Neuronal stem cell (in vitro differentiated cells): ENCODE measurements at regions not wholly inside any gene's neighbourhood (a gene's known extent, or its start where the extent isn't known, plus 50 kb on each side); places are given as distances from the start of the nearest gene placed in this dataset.

ENCODE experiments used
- DNase-seq: peaks from one replicate; pipeline ENCODE4 v3.0.0-alpha.2; 2013; ENCODE audit warnings: low spot score
- H2AFZ ChIP-seq: one replicate; pipeline ENCODE4 v1.6.1; 2013; ENCODE audit warnings: mild to moderate bottlenecking, low read length, inconsistent platforms
- H2AK5ac ChIP-seq: 2 replicates; pipeline ENCODE4 v1.6.1; 2013; ENCODE audit warnings: low read depth, mild to moderate bottlenecking, inconsistent platforms, low read length, moderate library complexity, mixed read lengths
- H2BK120ac ChIP-seq: 2 replicates; pipeline ENCODE4 v1.6.1; 2013; ENCODE audit warnings: low read depth, mild to moderate bottlenecking, inconsistent platforms, low read length, moderate library complexity, mixed read lengths
- H2BK12ac ChIP-seq: one replicate; pipeline ENCODE4 v1.6.1; 2013; ENCODE audit warnings: low read length, inconsistent platforms
- H2BK15ac ChIP-seq: 2 replicates; pipeline ENCODE4 v1.6.1; 2013; ENCODE audit warnings: mild to moderate bottlenecking, low read length, inconsistent platforms, mixed read lengths
- H2BK5ac ChIP-seq: one replicate; pipeline ENCODE4 v1.6.1; 2013; ENCODE audit warnings: inconsistent platforms, mild to moderate bottlenecking, low read length, moderate library complexity
- H3K14ac ChIP-seq: one replicate; pipeline ENCODE4 v1.6.1; 2013; ENCODE audit warnings: low read length, inconsistent platforms
- H3K18ac ChIP-seq: 2 replicates; pipeline ENCODE4 v1.6.1; 2013; ENCODE audit warnings: low read length, inconsistent platforms
- H3K23ac ChIP-seq: 2 replicates; pipeline ENCODE4 v1.6.1; 2013; ENCODE audit warnings: low read depth, mild to moderate bottlenecking, mixed read lengths, low read length, inconsistent platforms; ENCODE audit not compliant: poor library complexity
- H3K27ac ChIP-seq: replicated peaks from 3 replicates; pipeline ENCODE4 v1.5.1; 2013; ENCODE audit warnings: low read length, inconsistent platforms
- H3K27me3 ChIP-seq, 3 experiments: 2 replicates each; pipeline ENCODE4 v1.6.1; 2013; ENCODE audit warnings: low read length in 3 of 3, mild to moderate bottlenecking in 2 of 3, inconsistent platforms in 1 of 3, low read depth in 1 of 3, mixed read lengths in 1 of 3, moderate library complexity in 1 of 3; ENCODE audit not compliant: control insufficient read depth in 3 of 3, insufficient read depth in 3 of 3
- H3K36me3 ChIP-seq, 2 donors: replicated peaks in 1 of 2; 2 replicates each; pipeline ENCODE4 v1.6.1; 2013; ENCODE audit warnings: low read length in 2 of 2; ENCODE audit not compliant: control insufficient read depth in 2 of 2, insufficient read depth in 2 of 2
- H3K4ac ChIP-seq: 2 replicates; pipeline ENCODE4 v1.6.1; 2013; ENCODE audit warnings: inconsistent platforms, mild to moderate bottlenecking, low read length, moderate library complexity
- H3K4me1 ChIP-seq, 2 donors: 1 replicate in 1 of 2; 2 replicates in 1 of 2; pipeline ENCODE4 v1.6.1; 2013; ENCODE audit warnings: low read length in 2 of 2, low read depth in 1 of 2; ENCODE audit not compliant: control insufficient read depth in 2 of 2, insufficient read depth in 1 of 2
- H3K4me2 ChIP-seq: one replicate; pipeline ENCODE4 v1.6.1; 2013; ENCODE audit warnings: mild to moderate bottlenecking, low read length, inconsistent platforms; ENCODE audit not compliant: insufficient read depth, poor library complexity, severe bottlenecking
- H3K4me3 ChIP-seq, 2 donors: 2 replicates each; pipeline ENCODE4 v1.5.1; 2013; ENCODE audit warnings: low read length in 2 of 2, mild to moderate bottlenecking in 2 of 2, inconsistent platforms in 1 of 2, moderate library complexity in 1 of 2
- H3K79me1 ChIP-seq: one replicate; pipeline ENCODE4 v1.6.1; 2013; ENCODE audit warnings: low read depth, mild to moderate bottlenecking, inconsistent platforms, low read length, moderate library complexity
- H3K9ac ChIP-seq: one replicate; pipeline ENCODE4 v1.6.1; 2013; ENCODE audit warnings: mild to moderate bottlenecking, low read depth, low read length, inconsistent platforms; ENCODE audit not compliant: poor library complexity
- H3K9me3 ChIP-seq, 2 donors: replicated peaks in 1 of 2; 2 replicates each; pipeline versions ENCODE3 to v1.6.1; 2013; ENCODE audit warnings: low read length in 2 of 2, mild to moderate bottlenecking in 2 of 2, inconsistent platforms in 1 of 2, low read depth in 1 of 2, mixed read lengths in 1 of 2, moderate library complexity in 1 of 2; ENCODE audit not compliant: control insufficient read depth in 2 of 2, insufficient read depth in 1 of 2
- H4K8ac ChIP-seq: one replicate; pipeline ENCODE4 v1.6.1; 2013; ENCODE audit warnings: low read depth, mild to moderate bottlenecking, inconsistent platforms, low read length, moderate library complexity
- H4K91ac ChIP-seq: one replicate; pipeline ENCODE4 v1.6.1; 2013; ENCODE audit warnings: low read length, low read depth, mild to moderate bottlenecking, inconsistent platforms; ENCODE audit not compliant: poor library complexity
- WGBS, 2 donors: extraction: QIAGEN DNeasy Blood & Tissue Kit; methylation state at CpG; one replicate each; pipeline ENCODE4 v1.1.7; 2013; ENCODE audit warnings: missing lambda C conversion rate in 2 of 2, mixed read lengths in 1 of 2; ENCODE audit not compliant: insufficient read length in 2 of 2, insufficient replicate concordance in 1 of 2; ENCODE audit errors: extremely low coverage in 2 of 2; 5-methylcytosine and 5-hydroxymethylcytosine counted together

- Histone ChIP-seq H2BK15ac (no peak overlapping the region), H4K91ac (no peak overlapping the region), H3K9ac (no peak overlapping the region), H2BK12ac (no peak overlapping the region), H2BK120ac (no peak overlapping the region), H3K36me3 (no peaks in the 10 kb centered on the region), H3K23ac (no peak overlapping the region), H3K18ac (no peak overlapping the region), H3K4me3 (no peak overlapping the region), H3K27me3 (no peaks in the 10 kb centered on the region), H2AFZ (no peak overlapping the region), H2AK5ac (no peak overlapping the region), H3K4ac (no peak overlapping the region), H3K4me1 (peaks cover 0 to 3% of the 10 kb centered on the region in 2 donors), H3K14ac (no peak overlapping the region), H3K9me3 (peaks cover 0 to 2% of the 10 kb centered on the region in 2 donors), H3K4me2 (no peak overlapping the region), H2BK5ac (no peak overlapping the region), H4K8ac (no peak overlapping the region), H3K79me1 (no peaks in the 10 kb centered on the region), H3K27ac (no peak overlapping the region)
- no CpG with 5 or more reads among the region's 2 CpGs for WGBS, 2 donors
- no peak for DNase-seq
Measured at GRCh38 chr4:100061835-100062234, 111.8 kb upstream of the H2AZ1 start.

DNA sequence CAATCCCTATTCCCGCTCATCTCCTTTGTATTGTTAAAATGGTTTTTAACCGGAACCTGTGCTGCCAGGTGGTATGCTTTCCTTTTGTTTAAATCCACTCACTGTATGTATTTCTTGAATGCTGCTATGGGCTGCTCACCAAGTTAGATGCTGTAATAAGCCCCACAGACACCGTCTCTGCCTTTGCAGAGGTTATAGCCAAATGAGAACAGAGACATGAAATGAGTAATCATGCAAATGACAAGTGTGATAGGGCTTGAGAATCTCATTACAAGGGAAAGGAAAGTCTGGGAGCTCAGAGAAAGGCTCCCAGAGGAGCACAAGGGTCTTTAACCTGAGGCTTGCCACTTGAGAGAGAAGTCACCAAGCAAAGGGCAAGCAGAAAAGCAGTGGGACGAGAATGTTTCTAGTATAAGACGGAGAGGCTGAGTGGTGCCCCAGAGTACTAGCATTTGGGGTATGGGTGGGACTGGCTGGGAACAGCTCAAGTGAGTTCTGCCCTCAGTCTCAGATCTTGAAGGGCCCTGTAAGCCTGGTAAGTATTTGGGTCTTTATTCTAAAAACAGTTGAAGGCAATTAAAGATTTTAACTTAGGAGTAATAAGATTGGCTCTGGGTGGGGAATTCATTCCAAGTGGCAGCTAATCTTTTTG lies 110.8 kb upstream of the H2AZ1 start:
- Histone ChIP-seq H2AFZ (no peak overlapping the region), H4K91ac (no peak overlapping the region), H3K18ac (no peak overlapping the region), H3K27me3 (no peaks in the 10 kb centered on the region), H2BK5ac (no peak overlapping the region), H3K36me3 (no peaks in the 10 kb centered on the region), H3K79me1 (no peaks in the 10 kb centered on the region), H3K4me2 (no peak overlapping the region), H3K14ac (no peak overlapping the region), H3K4ac (no peak overlapping the region), H3K4me3 (no peak overlapping the region), H2AK5ac (no peak overlapping the region), H2BK12ac (no peak overlapping the region), H3K4me1 (peaks cover 0 to 3% of the 10 kb centered on the region in 2 donors), H2BK120ac (no peak overlapping the region), H3K9ac (no peak overlapping the region), H3K23ac (no peak overlapping the region), H2BK15ac (no peak overlapping the region), H3K9me3 (no peaks in the 10 kb centered on the region), H4K8ac (no peak overlapping the region), H3K27ac (no peak overlapping the region)
- WGBS, 2 donors = no CpG with 5 or more reads among the region's 5 CpGs
- no peak for DNase-seq

- Histone ChIP-seq H3K27me3 (no peaks in the 10 kb centered on the region), H3K4me3 (no peak overlapping the region), H3K9me3 (no peaks in the 10 kb centered on the region), H3K27ac (no peak overlapping the region), H3K14ac (no peak overlapping the region), H3K4me1 (peaks cover 0 to 3% of the 10 kb centered on the region in 2 donors), H3K36me3 (no peaks in the 10 kb centered on the region), H4K91ac (no peak overlapping the region), H3K4me2 (no peak overlapping the region), H3K9ac (no peak overlapping the region), H2BK5ac (no peak overlapping the region), H2BK12ac (no peak overlapping the region), H4K8ac (no peak overlapping the region), H2AFZ (no peak overlapping the region), H3K4ac (no peak overlapping the region), H2AK5ac (no peak overlapping the region), H2BK15ac (no peak overlapping the region), H3K18ac (no peak overlapping the region), H3K23ac (no peak overlapping the region), H2BK120ac (no peak overlapping the region), H3K79me1 (no peaks in the 10 kb centered on the region)
- no CpG with 5 or more reads among the region's 8 CpGs for WGBS, 2 donors
- no peak for DNase-seq
Measured at GRCh38 chr4:100059467-100059866, 109.4 kb upstream of the H2AZ1 start.

DNA sequence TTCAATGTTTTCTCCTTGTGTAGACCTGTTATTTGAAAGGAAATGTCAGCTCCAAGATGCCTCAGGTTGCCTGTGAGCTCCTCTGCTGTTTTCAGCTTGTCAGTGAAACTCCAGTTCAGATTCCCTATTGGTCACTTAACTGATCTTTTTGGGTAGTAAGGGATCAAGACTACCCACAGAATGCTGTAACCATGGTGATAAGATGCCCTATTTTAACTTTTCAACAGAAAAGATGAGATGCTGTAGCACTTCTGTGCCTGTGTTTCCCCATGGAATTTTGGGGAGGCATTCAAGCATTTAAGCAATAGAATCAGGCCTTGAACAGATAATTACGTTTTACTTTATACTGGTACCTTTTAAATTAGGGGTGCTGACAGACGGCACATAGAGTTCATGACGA lies 106.6 kb upstream of the H2AZ1 start:
- DNase-seq = no peak
- no peak overlapping the region for H2AFZ ChIP-seq
- H3K9ac ChIP-seq = no peak overlapping the region
- H3K14ac ChIP-seq = no peak overlapping the region
- H3K27ac ChIP-seq = no peak overlapping the region
- H2BK5ac ChIP-seq = no peak overlapping the region
- no peak overlapping the region for H4K8ac ChIP-seq
- no peak overlapping the region for H3K4me2 ChIP-seq
- H3K9me3 ChIP-seq = no peaks in the 10 kb centered on the region
- WGBS, 2 donors = no CpG with 5 or more reads among the region's 3 CpGs
- peaks cover 0 to 3% of the 10 kb centered on the region in 2 donors for H3K4me1 ChIP-seq
- H3K79me1 ChIP-seq = no peaks in the 10 kb centered on the region
- no peak overlapping the region for H2BK120ac ChIP-seq
- no peak overlapping the region for H2BK12ac ChIP-seq
- H3K23ac ChIP-seq = no peak overlapping the region
- H2AK5ac ChIP-seq = no peak overlapping the region
- no peak overlapping the region for H3K4me3 ChIP-seq
- no peaks in the 10 kb centered on the region for H3K27me3 ChIP-seq
- H3K36me3 ChIP-seq = no peaks in the 10 kb centered on the region
- H3K18ac ChIP-seq = no peak overlapping the region
- no peak overlapping the region for H3K4ac ChIP-seq
- H4K91ac ChIP-seq = no peak overlapping the region
- no peak overlapping the region for H2BK15ac ChIP-seq
